ENCODE measurements at regions not wholly inside any gene's neighbourhood (a gene's known extent, or its start where the extent isn't known, plus 50 kb on each side); places are given as distances from the start of the nearest gene placed in this dataset.

DNA sequence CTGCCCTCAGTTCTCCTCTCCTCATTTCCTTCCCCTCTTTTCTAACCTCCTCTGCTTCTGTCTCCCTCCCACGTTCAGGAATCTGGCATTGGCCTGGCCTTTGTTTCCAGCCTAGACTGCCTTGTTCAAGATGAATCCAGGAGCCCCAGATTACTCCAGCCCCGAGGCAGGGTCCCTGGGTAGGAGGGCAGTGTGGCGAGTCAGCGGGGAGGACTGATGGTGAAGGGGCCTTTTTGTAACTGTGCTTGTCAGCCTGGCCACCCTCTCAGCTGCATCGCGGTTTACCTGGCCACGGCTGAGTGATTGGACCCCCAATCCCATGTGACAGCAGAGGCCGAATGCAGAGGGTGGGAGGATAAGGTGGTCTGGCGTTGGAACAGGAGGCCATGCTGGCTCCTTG lies 96.1 kb upstream of the SHH start:
- no peak for DNase-seq

DNA sequence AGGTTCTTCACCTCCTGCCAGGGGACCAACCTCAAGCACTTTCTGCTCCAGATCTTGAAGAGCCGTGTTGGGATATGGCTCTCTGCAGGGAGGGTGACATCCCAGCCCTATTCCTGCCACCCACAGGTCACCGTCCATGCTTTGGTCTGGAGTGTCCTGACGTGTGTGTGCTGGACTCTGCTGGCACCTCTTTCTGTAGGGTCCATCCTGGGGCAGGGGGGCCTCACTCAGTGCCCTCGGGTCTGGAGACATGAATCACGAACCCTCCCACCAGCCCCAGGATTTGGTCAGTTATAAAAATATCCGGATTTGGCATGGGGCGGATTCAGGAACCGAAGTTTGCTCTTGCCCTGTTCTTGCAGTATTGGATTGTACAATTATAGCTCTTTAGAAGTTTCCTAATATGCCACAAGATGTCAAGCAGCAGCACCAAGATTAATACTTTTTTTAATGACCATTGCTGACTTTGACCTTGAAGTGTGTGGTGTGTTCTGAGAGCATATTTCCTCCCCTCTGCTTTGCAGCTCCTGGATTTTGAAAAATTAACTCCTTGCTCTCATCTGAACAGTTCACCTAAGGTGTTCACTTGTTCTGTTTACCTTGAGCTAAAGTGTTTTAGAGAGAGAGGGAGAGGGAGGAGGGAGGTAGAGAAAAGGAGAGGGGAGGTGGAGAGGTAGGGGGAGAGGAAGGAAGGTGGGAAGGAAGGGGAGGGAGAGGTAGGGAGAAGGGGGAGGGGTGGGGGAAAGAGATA lies 95.4 kb upstream of the SHH start:
- DNase-seq: no peak

DNA sequence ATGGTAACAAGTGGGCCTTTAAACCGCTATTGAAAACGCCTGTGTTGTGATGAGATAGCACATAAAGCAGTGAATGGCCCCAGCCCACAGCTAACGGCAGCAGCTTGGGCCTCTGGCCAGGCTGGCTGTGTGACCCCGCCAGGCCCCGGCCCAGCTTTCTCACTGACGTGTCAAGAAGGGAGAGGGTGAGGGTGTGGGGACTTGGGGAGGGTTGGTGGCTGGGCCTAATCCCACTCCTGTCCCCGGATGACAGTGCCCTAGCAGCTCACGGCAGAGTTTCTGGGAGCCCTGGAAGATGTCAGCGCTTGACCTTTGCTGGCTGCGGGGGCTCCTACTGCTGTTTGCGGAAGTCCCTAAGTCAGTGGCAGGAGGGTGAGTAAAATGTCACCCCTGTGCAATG lies 88.9 kb upstream of the SHH start:
- no peak for DNase-seq

DNA sequence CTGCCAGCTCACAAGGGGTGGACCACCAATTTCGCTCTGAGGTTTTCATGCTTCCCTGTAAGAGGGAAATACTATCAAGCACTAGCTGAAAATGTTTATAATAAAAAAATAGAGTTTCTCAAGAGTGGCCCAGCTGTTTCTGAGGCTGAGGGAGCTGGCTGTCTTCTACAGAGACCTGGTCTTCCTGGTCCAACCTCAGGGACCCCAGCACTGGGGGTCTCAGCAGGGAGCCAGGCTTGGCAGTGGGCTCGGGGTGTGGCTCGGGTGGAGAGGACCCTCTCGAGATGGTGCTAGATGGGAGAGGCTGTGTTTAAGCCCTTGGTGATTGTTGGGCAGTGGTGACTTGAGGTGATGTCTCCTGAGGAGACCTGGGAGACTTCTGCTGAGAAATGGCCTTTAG lies 87.3 kb upstream of the SHH start:
- no peak for DNase-seq

DNA sequence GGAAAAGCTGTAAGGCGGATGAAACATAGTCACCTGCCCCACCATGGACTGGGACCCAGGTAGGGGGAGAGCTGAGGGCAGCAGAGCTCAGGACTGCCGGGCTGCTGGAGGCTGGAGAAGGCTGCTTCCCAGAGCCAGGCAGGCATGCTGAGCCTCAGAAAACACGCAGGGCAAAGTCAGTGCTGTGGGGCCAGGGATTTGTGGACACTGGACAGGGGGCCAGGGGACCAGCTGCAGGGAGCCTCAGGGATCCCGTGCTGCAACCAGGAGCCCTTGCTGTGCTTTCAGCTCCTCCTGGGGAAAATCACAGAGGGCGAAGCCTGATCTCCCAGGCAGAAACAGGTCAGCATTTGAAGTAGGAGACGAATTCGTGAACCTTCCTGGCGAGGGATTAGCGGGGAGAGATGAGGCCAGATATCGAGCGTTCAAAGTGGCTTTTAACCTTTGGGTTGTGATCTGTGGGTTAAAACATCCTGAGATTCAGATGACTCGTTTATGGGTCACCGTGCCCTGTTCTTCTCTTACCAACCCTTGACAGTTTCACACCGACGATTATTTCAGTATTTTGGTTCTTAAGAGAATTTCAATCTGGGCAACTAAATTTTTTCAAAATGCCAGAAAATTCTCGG lies 85.6 kb upstream of the SHH start:
- DNase-seq: no peak

DNA sequence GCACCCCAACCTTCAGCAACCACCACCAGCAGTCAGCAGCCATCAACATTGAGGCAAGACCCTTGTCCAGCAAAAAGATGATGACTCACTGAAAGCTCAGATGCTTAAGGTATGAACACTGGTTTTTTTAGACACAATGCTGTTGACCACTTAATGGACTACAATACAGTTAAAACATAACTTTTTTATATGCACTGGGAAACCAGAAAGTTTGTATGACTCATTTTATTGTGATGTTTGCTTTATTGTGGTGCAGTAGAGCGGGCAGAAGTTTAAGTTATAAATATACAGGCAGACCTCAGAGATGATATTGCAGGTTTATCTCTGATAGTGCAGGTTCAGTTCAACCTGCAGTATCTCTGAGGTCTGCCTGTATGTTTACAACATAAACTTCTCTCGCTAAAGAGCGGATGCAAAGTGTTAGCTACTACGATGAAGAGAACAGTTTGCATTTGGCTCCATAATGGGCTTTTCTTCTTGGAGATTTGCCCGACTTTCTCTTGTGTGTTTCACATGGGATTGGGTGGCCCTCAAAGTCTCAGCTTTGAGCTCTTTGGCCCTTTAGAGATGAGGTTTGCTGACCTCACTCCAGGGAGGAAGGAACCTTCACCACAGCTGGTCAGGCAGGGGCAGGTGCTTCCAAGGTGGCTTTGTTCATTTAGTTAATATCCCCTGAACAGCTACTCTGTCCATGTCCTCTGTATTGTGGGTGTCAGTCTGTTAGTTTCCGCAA lies 84.4 kb upstream of the SHH start:
- DNase-seq: no peak

DNA sequence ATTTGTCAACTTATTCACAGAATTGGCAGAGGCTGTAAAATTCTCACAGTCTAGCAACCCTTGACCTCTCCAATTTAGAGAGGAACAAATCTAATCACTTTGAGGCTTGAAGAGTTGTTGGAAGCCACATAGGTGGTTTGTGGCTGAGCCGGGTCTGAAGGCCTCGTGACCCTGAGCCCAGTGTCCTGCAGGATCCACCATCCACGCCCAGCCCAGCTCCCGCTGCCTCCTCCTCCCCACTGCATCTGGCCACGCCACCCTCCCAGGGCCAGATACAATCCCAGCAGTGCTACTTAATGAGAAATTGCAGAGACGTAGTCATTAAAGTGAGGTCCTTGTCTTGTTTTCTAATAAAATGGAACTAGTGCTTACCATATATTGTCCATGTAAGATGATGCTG lies 81.4 kb upstream of the SHH start:
- no peak for DNase-seq

DNA sequence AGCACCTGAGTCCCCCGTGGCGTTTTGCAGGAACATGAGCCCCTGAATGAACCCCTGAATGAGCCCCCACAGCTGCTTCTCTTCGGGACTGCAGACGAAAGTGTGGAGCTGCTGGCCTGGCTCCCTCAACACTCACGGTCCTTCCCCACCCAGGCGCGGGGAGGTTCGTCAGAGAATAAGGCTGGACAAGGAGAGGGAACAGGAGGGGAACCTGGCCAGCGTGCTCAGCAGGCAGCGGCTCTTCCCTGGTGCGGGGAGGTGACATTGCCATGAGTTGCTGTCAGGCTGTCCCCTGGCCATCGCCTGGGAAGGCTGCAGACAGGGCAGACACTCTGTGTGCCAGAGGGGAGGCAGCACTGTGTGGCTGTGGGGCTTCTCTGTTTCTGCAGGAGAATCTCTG lies 80.9 kb upstream of the SHH start:
- no peak for DNase-seq

DNA sequence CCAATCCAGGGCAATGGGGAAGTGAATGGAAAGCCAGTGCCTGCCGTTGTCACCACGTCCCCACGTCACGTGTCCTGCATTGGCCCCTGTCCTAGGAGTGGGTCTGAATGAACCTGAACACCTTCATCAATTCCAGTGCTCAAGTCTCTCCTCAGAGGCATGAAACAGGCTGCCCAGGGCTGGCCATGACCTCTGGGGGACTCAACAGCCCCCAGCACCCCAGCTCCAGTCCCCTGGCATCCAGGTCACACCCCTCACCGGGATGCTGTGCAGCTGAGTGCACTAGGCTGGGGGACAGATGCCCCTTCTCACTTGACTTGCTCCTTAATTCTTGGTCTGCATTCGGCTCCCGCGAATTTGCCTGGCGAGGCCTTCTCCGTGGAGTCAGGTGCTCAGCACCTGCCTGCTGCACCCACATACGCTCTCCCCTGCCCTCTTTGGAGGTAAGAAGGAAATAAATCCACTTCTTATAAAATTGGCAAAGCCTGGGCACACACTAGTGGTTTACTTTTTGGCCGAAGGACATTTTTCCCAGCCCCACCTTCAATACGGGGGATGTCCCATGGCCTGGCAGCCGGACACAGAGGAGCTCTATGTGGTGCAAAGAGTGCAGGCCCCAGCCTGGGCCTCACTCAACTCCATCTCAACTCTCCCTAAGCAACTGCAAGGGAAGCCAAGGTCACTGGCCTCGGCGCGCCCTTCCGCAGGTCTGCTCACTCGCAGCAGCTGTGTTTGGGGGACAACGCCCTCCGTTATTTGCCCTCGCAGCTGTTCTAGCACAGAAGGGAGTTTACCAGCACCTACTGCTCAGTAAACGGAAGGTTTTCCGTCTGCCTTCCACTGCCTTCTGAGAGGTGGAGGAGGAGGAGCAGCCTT lies 77.6 kb upstream of the SHH start:
- no peak for DNase-seq

DNA sequence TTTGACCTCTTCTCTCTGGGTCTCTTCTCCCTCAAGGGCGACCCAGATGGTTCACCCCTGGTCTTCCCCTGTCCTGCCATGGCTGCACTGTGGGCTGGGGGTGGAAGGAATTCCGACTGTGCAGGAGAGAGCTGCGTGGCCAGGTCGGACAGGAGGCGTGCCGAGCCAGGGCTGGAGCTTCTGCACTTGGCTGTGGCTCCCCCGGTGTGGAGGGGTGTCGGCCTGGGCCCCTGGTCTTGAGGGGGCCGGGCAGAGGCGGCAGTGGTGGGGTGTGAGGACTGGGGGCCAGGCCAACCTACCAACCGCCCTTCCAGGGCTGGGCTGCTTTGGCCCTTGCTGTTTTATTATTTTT lies 74.9 kb upstream of the SHH start:
- DNase-seq: no peak

DNA sequence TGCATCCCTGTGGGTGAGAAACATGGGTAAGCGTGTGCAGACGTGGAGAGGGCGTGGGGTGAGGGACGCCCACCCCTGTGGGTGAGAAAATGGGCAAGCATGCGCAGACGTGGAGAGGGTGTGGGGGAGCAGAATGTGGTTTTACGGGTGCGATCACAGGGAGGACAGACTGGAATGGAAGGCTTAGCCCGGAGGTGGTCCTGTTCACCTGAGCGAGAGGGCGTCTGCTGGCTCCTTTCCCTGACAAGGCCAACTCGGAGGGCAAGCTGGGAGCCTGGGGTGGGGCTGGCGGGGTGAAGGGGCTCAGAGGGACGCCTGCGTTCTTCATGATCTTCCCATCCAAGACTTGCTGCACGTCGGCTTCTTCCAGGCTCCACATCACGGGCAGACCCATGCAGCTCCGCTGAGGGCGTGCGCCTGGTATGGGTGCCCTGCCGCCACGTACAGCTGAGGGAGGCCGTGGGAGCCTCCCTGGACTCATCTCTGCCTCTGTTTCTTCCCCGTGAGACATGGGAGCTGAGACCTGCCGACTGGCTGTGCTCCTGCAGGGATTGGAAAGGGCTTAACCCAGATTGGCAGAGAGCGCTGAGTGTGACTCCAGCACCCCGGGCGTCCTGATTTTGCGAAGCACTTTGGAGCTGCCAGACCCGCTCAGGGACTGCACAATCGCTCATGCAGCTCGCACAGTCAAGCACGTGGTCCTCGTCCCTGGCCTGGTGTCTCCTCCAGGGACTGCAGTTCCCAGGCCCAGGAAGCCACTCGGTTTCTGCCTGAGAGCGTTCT lies 74.3 kb upstream of the SHH start:
- DNase-seq: no peak

DNA sequence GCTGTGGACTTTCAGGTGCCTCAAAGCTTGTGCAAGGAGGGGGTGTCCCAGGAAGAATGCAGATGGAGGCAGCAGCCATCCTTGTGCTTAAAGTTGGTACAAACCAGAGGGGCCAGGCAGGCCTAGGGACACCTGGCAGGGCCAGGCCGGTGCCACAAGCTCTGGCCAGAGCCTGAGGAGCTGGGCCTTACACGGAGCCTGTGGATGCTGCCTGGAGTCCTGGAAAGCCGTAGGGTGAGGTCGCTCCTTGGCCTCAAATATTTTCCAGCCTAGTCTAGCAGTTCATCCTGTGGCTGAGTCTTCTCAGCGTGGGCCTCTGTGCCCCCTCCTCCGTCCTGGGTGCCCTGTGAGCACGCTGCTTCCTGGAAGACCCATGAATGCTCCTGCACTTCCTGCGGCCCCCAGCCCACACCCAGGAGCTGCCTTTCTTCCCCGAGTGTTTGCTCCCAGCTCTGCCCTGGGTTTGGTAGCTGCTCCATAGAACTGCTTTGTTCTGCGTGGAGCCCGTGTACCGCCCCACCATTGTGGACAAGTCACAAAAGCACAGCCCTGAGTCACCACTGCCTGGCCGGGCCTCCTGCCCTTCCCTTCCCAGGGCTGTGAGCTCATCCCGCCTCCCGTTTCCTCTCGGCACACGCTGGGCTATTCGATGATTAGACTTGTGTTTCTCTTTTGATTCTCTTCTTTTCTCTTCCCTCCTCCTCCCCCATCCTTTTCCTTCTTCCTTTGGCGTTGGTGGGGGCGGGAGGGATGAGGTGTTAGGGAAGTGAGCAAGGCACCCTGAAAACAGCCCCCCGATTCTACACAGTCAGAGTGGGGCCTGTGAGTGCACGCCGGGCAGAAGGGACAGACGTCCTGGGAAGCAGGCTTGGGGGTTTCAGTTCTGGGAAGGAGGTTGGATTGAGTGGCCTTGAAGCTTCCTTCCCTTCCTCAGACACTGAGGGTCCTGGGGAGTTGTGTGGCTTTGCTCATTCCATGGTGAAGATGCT lies 73.2 kb upstream of the SHH start:
- DNase-seq: peak in 7 of 56 donors; percentile 9 to 52 (median 14)

DNA sequence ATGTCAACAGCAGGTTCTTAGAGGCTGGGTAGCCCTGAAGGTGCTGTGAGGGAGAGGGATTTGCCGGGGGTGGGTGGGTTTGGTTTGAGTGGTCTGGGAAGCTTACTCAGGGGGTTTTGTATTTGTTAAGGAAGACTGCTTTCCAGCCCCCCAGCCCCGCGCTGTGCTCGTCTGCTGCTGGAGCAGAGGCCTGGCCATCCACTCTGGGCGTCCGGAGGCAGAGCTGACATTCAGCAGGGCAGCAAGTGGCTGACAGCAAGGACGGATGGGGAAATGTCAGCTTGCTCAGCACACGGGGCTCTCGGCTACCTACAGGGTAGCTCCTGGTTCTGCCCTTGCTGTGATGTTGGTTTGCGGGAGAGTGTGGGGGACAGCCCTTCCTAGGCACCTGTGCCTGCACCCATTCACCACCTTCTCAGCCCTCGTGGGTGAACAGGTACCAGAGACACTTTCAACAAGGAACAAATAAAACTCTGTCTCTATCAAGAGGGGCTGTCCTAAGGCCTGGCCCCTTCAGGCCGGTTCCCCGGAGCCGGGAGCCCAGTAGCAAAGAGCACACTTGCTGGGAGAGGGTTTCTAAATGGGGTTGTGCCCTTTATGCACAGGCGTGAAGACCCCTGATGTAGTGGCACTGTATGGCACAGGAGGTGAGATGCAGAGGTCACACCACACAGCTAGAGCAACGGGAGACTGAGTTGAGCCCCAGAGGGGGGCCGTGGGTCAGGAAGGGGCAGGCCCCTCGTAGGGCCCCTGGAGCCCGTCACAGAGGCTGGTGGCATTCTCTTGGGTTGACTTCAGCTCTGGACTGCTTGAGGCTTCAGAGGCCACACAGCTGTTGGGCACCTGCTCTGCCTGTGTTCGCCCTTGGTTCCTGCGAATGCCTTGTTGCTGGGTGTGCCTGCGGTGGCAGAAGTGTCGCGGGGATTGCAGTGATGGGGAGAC lies 72.2 kb upstream of the SHH start:
- no peak for DNase-seq

DNA sequence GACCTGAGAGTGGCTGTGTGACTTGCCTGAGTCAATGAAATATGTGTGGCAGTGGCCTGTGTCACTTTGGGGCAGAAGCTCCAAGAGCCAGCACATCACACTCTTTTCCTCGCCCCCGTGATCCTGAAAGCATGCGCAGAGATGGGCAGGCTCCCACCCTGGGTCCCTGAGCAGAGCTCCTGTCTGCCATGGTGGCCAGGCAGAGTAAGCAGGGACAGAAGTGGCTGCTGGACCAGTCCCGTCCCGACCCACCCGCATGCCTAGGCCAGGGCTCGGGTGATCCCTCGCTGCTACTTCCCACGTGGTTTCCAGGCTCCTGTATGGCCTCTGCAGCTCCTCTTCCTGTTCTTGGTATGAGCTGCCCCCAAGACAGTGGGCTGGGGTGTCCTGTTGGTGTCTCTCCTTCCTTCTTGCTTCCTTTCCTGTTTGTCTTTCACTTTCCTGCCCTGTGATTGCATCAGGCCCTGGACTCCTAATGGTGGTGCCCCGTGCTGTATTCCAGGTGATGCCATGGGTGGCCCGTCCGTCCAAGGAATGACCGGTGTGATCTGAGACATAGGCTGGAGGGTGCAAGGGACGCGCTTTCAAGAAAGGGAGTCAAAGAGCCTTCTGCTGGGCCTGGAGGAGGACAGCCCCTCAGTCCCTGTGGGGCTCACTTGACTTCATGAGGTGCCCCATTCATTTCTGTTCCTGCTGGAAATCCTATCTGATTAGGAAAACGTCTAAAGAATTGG lies 71.4 kb upstream of the SHH start:
- DNase-seq: no peak

DNA sequence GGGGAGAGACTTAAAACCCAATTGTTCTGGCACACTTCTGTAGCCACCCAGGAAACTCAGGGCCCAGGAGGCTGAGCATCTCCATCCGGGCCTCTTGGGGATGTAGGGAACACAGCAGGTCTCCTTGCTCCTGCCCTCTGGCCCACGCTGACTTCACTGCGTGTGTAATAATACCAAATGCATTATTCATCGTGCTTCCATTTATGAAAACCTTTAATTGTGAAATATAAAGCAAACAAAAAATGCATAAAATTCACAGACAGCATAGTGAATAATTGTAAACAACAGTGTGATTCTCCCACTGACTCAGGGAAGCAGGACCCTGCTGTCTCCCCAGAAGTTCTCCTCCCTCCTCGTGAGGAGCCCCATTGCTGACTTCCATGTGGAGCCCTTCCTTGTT lies 70.3 kb upstream of the SHH start:
- DNase-seq: no peak

DNA sequence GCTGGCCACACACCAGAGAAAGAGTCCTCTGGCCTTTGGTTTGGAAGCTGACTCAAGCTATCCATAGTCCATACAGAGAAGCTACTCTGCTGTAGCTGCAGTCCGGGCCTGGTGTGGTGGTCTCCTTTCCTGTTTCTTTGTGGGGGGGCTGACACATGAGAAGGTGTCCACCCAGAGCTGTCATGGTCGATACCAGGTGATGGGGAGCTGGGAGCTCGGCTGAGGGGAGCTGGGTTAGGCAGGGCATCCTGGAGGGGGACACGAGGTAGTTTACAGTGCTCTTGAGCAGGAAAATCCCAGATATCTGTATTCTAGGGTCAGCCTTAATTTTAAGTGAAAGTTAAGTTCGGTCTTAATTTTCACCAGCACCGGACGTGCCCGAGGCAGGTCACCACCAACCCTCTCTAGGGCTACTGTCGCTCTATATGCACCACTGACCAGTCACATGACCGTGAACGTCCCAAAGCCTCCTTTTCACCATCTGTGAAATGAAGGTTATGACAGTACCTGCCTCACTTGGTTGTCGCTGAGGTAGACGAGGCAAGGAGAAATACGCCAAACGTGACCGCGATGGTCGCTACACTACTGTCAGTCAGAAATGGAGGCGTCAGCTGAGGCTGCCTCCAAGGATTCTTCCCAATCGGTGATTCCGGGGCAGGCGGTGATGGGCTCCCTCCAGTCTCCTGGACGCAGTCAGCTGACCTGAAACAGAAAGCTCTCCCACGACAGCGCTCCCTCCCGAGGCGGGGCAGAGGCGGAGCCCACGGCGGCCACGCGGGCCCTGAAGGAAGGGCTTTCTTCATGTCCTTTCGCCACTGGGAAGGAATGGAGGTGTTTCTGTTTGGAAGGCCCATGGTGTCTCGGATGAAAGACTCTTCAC lies 69.4 kb upstream of the SHH start:
- DNase-seq: no peak

DNA sequence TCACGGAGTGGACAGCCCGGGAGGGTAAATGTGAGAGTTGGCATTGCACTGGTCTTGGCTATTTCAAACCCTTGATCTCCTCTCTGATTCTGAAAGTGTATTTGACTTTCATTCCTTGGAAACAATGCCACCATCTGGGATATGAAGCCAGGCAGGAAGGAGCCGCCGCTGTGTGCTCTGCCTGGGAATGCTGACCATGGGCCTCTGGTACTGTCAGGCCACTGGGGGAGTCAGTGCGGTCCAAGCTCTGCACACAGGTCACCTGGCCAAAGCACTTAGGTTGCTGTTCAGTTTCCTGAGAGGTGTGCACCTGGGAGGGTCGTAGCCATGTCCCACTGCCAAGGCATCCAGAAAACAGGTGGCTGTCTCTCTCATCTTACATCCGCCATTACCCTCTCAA lies 68.5 kb upstream of the SHH start:
- DNase-seq: no peak
